GM19035 (cell line): ENCODE measurements at regions not wholly inside any gene's neighbourhood (a gene's known extent, or its start where the extent isn't known, plus 50 kb on each side); places are given as distances from the start of the nearest gene placed in this dataset.

Experiments used
- ATAC-seq: cut with Tn5 transposase; IDR thresholded peaks from one replicate; pipeline ENCODE4 v1.9.1; 2021; ENCODE audit not compliant: unreplicated experiment

DNA sequence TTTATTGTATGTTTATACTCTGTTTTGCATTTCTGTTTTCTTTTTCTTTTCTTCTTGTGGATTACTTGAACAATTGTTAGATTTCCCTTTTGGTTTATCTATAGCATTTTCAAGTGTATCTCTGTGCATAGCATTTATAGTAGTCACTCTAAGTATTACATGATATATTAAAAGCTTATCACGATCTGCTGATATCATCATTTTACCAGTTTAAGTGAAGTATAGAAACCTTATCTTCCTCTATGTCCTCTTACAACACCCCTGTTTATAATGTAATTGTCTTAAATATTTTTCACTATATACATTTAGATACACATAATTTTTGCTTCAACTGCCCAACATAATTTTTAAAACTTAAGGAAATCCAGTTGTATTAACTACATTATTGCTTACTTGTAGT is 513.9 kb upstream of the CELF2 start:
- no peak for ATAC-seq

GRCh38 chr10:10508211-10508610 is 509.5 kb upstream of the CELF2 start:
- no peak for ATAC-seq

DNA sequence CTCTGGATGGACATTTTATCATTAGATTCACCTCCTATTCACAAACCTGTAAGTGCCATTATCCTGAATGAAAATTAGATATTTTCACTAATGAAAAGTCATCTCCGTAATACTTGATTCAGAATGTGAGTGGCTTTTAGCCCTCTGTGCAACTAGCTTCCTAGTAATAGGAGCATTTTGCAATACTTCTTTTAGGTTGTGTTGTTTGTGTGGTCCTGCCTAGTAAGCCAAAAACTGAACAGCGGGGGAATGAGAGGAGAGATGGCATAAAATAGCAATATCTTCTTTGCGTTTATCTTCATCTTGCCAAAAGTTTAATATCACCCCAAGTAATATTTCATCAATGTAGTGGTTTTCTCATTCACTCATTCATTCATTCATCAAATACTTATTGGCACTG is 507.5 kb upstream of the CELF2 start:
- ATAC-seq = no peak

GRCh38 chr10:10513067-10513466 is 504.6 kb upstream of the CELF2 start:
- ATAC-seq = no peak

GRCh38 chr10:10513898-10514297 is 503.8 kb upstream of the CELF2 start:
- ATAC-seq = no peak

- no peak for ATAC-seq
Measured at GRCh38 chr10:10514797-10515196, 502.9 kb upstream of the CELF2 start.

- ATAC-seq = no peak
Measured at GRCh38 chr10:10515479-10516204, 502.0 kb upstream of the CELF2 start.

DNA sequence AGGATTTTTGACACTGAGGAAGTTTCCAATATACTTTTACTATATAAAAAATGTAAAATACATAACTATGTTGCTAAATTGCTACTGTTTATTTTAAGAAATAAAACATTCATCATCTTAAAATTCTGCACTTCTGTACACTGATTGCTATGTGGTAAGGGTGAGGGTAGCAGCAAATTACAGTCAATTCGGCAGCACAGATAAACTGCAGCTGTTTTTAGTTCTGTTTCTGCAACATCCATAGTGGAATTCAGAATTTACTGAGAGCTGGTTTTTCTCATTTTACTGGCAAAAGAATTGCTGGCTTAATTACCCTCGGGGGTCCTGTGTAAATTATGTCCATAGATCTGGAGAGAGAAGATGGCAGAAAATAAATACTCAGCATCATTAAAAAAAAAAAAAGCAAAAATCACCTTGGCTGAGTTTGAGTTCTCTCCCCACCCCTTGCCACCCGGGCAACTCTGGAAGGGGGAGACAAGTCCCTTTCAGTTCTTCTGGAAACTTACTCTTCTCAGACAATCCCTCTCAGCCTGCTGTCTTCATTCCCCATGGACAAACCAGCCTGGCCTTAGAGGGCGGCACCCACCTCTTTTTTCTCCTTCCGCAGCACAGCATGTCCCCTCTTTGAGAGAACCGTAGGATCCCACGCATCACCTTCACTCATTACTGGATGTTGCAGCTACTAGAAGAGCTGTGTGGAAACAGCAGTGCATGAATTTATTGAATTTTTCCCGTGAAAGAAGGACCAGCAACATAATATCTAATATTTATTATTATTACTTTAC is 501.1 kb upstream of the CELF2 start:
- no peak for ATAC-seq

GRCh38 chr10:10517866-10518265 is 499.8 kb upstream of the CELF2 start:
- ATAC-seq = no peak

GRCh38 chr10:10519674-10520073 is 498.0 kb upstream of the CELF2 start:
- ATAC-seq = no peak

- peak; percentile 92 for ATAC-seq
Measured at GRCh38 chr10:10520491-10521385, 496.9 kb upstream of the CELF2 start.

GRCh38 chr10:10526846-10527245 is 490.8 kb upstream of the CELF2 start:
- ATAC-seq = no peak

DNA sequence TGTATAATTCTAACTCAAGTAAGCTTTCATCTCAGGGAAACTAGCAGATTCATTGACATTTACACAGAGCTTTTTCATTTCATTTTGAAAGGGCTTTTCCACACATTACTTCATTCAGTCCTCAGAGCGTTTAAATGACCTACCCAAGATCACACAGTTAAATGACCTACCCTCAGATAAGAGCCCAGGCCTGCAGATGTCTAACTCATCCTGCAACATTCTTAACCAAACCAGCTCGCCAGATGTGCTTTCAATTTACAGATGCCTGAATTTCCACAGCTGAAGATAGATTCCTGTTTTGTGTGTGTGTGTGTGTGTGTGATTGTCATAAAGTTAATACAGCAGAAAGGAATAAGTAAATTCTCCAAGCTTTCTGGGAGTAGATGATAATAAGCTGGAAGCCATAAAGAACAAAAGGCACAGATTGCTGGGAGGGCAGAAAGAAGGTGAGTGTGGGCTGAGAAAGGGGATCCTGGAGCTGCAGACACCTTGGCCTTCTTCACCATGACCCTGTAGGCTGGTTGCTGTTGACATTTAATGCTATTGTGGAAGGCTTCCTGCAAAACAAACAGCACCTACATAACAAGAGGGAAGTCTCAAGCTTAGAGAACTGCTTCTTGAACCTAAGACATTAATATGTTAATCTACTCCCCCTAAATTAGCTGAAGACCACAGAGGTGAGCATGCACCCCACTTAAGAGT is 489.7 kb upstream of the CELF2 start:
- no peak for ATAC-seq

DNA sequence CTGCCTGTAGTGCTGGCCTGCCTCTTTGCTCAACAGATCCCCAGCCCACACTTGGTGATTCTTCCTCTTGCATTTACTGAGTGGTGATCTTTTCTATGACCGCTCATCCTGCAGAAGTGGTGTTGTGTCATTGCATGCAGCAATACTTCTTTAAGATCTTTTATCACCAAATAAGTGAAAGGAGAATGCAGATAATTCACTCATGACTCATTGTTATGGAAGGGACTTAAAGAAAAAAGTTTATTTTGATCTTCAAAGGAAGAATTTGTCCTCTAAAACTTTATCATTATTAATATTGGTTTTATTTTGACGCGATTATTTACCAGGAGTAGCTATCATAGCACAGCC is 489.1 kb upstream of the CELF2 start:
- no peak for ATAC-seq

- no peak for ATAC-seq
Measured at GRCh38 chr10:10530313-10530712, 487.4 kb upstream of the CELF2 start.

- ATAC-seq = no peak
Measured at GRCh38 chr10:10532236-10532635, 485.4 kb upstream of the CELF2 start.

GRCh38 chr10:10532826-10533225 is 484.8 kb upstream of the CELF2 start:
- ATAC-seq = no peak

- ATAC-seq = no peak
Measured at GRCh38 chr10:10533437-10533836, 484.2 kb upstream of the CELF2 start.

- no peak for ATAC-seq
Measured at GRCh38 chr10:10538326-10538725, 479.3 kb upstream of the CELF2 start.

GRCh38 chr10:10540398-10540797 is 477.3 kb upstream of the CELF2 start:
- no peak for ATAC-seq

DNA sequence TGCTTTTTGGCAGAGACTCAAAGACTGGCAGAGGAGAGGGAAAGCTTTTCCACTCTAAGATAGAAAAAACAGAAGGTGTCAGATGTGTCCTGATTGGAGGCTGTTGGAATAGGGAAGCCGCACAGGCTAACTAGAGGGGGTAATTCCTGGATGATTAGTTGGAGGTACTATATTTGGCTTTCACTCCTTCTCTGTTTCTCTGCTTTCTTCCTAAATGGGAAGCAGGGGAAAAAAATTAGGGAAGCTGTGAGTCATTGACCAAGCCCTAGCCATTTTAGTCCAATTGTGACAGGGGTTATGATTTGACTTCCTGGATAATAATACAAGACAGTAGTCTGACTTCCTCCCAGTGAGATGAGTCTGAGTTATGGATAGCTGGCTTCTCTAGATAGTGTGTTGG is 475.2 kb upstream of the CELF2 start:
- ATAC-seq = no peak
